SK-N-SH (cell line): ENCODE measurements at regions not wholly inside any gene's neighbourhood (a gene's known extent, or its start where the extent isn't known, plus 50 kb on each side); places are given as distances from the start of the nearest gene placed in this dataset.
"Not testable (repeated sequence)": the region's sequence is repeated elsewhere in the genome, so short reads cannot be mapped to it uniquely, and the experiment has no call there.

ENCODE experiments used
- CTCF ChIA-PET: fragments of 300-600, 350-600 bp; formaldehyde crosslinking; extraction: SDS; loops from one replicate; lab custom pipeline; 2021; lab: Yijun Ruan, JAX
- POLR2A ChIA-PET: fragments of 350-600 bp; sonication (Branson Sonifier 250); formaldehyde crosslinking; extraction: SDS; loops from one replicate; lab custom pipeline; 2020; ENCODE audit warnings: antibody characterized with exemption, inconsistent platforms; lab: Yijun Ruan, JAX
- DNase-seq: peaks from one replicate; pipeline ENCODE4 v3.0.0; 2012
- H2AFZ ChIP-seq: fragments of 200-600 bp; sonication (generic); 2 replicates; pipeline ENCODE4 v1.8.1; 2016; ENCODE audit warnings: antibody characterized with exemption, mild to moderate bottlenecking, low read depth
- H3F3A ChIP-seq: fragments of 200-600 bp; sonication (generic); replicated peaks from 2 replicates; pipeline ENCODE3; 2016; ENCODE audit warnings: antibody characterized with exemption, mild to moderate bottlenecking; ENCODE audit not compliant: insufficient read depth
- H3K27ac ChIP-seq, 2 experiments: fragments of 200-500 bp in 1 of 2; fragments of 200-600 bp in 1 of 2; sonication (Bioruptor generic) in 1 of 2; sonication (generic), shearing (Covaris generic) in 1 of 2; 2 replicates each; pipeline versions ENCODE4 v1.5.1 to v1.6.1; 2014 to 2016; ENCODE audit warnings: low read depth in 2 of 2, inconsistent platforms in 1 of 2, low read length in 1 of 2, mild to moderate bottlenecking in 1 of 2, mixed read lengths in 1 of 2
- H3K27me3 ChIP-seq: fragments of 200-600 bp; sonication (generic), shearing (Covaris generic); 2 replicates; pipeline ENCODE4 v1.6.1; 2016; ENCODE audit warnings: mixed run types; ENCODE audit not compliant: insufficient read depth
- H3K36me3 ChIP-seq, 2 experiments: fragments of 200-500 bp in 1 of 2; fragments of 200-600 bp in 1 of 2; sonication (Bioruptor generic) in 1 of 2; sonication (generic) in 1 of 2; replicated peaks in 1 of 2; 2 replicates each; pipeline versions ENCODE3 to v1.5.1; 2014 to 2016; ENCODE audit warnings: low read length in 1 of 2, mild to moderate bottlenecking in 1 of 2; ENCODE audit not compliant: insufficient read depth in 2 of 2, control insufficient read depth in 1 of 2
- H3K4me1 ChIP-seq, 2 experiments: fragments of 200-500 bp in 1 of 2; fragments of 200-600 bp in 1 of 2; sonication (Bioruptor generic) in 1 of 2; sonication (generic), shearing (Covaris generic) in 1 of 2; 2 replicates each; pipeline versions ENCODE4 v1.5.1 to v1.6.1; 2014 to 2016; ENCODE audit warnings: low read depth in 1 of 2, low read length in 1 of 2, mixed run types in 1 of 2; ENCODE audit not compliant: insufficient read depth in 2 of 2, control insufficient read depth in 1 of 2
- H3K4me2 ChIP-seq: fragments of 200-600 bp; sonication (generic), shearing (Covaris generic); 2 replicates; pipeline ENCODE4 v1.6.1; 2017; ENCODE audit warnings: mixed run types
- H3K4me3 ChIP-seq, 2 experiments: fragments of 200-500 bp in 1 of 2; fragments of 200-600 bp in 1 of 2; sonication (Bioruptor generic) in 1 of 2; sonication (generic), shearing (Covaris generic) in 1 of 2; 2 replicates each; pipeline versions ENCODE4 v1.5.1 to v1.8.1; 2014 to 2016; ENCODE audit warnings: low read depth in 2 of 2, inconsistent platforms in 1 of 2, low read length in 1 of 2, mild to moderate bottlenecking in 1 of 2, mixed read lengths in 1 of 2, moderate library complexity in 1 of 2
- H3K79me2 ChIP-seq: fragments of 200-600 bp; sonication (generic); 2 replicates; pipeline ENCODE4 v1.8.1; 2017; ENCODE audit warnings: mild to moderate bottlenecking; ENCODE audit not compliant: insufficient read depth
- H3K9ac ChIP-seq: fragments of 200-600 bp; sonication (generic); 2 replicates; pipeline ENCODE4 v1.6.1; 2017; ENCODE audit warnings: mixed run types
- H3K9me2 ChIP-seq: fragments of 200-600 bp; sonication (generic); 2 replicates; pipeline ENCODE4 v1.6.1; 2017; ENCODE audit warnings: mixed run types
- H3K9me3 ChIP-seq: fragments of 200-600 bp; sonication (generic); 2 replicates; pipeline ENCODE4 v1.6.1; 2017; ENCODE audit warnings: mixed run types, mild to moderate bottlenecking, moderate library complexity
- H4K20me1 ChIP-seq: fragments of 200-600 bp; sonication (generic); 2 replicates; pipeline ENCODE4 v1.6.1; 2017; ENCODE audit warnings: mild to moderate bottlenecking, mixed run types; ENCODE audit not compliant: insufficient read depth
- CHD2 ChIP-seq: fragments of 150-350 bp; IDR thresholded peaks from 2 replicates; pipeline ENCODE4 v1.6.1; 2018; ENCODE audit warnings: low read length; ENCODE audit not compliant: partially characterized antibody
- ELF1 ChIP-seq: IDR thresholded peaks from 2 replicates; pipeline ENCODE4 v1.4.0; 2012
- FOXJ3 ChIP-seq: sonication (generic); formaldehyde crosslinking; IDR thresholded peaks from 2 replicates; pipeline ENCODE4 v1.5.1; 2020; ENCODE audit warnings: mild to moderate bottlenecking, missing genetic modification reagents
- GABPA ChIP-seq: IDR thresholded peaks from 2 replicates; pipeline ENCODE4 v1.4.0; 2012; ENCODE audit warnings: low read depth, mild to moderate bottlenecking
- GATA2 ChIP-seq: sonication (generic); formaldehyde crosslinking; IDR thresholded peaks from 2 replicates; pipeline ENCODE4 v1.5.0; 2020; ENCODE audit warnings: mild to moderate bottlenecking, missing genetic modification reagents
- IRF3 ChIP-seq: fragments of 150-350 bp; IDR thresholded peaks from 2 replicates; pipeline ENCODE4 v1.6.1; 2016; ENCODE audit warnings: mild to moderate bottlenecking, low read depth, low read length
- MXI1 ChIP-seq: IDR thresholded peaks from 2 replicates; pipeline ENCODE4 v1.6.1; 2012; ENCODE audit warnings: mild to moderate bottlenecking, low read depth, low read length, improper control_type of control experiment
- NFIC ChIP-seq: IDR thresholded peaks from 2 replicates; pipeline ENCODE4 v1.4.0; 2012; ENCODE audit warnings: borderline replicate concordance
- NRF1 ChIP-seq: IDR thresholded peaks from 2 replicates; pipeline ENCODE4 v1.6.1; 2012; ENCODE audit warnings: low read depth, mild to moderate bottlenecking, low read length
- RAD21 ChIP-seq: IDR thresholded peaks from 2 replicates; pipeline ENCODE4 v1.6.1; 2012; ENCODE audit warnings: mild to moderate bottlenecking, low read length
- RCOR1 ChIP-seq: fragments of 150-350 bp; IDR thresholded peaks from 2 replicates; pipeline ENCODE4 v1.6.1; 2017; ENCODE audit warnings: antibody characterized with exemption, low read length
- RFX5 ChIP-seq: IDR thresholded peaks from 2 replicates; pipeline ENCODE4 v1.6.1; 2012; ENCODE audit warnings: mild to moderate bottlenecking, improper control_type of control experiment, low read length
- RXRA ChIP-seq: IDR thresholded peaks from 2 replicates; pipeline ENCODE4 v1.4.0; 2012; ENCODE audit warnings: low read depth, mild to moderate bottlenecking, borderline replicate concordance
- SMC3 ChIP-seq: IDR thresholded peaks from 2 replicates; pipeline ENCODE4 v1.6.1; 2012; ENCODE audit warnings: low read depth, low read length, improper control_type of control experiment
- WGBS: methylation state at CpG from one replicate; pipeline ENCODE4 v1.1.6; 2017; ENCODE audit warnings: low lambda C conversion rate; 5-methylcytosine and 5-hydroxymethylcytosine counted together

- CTCF ChIA-PET: interaction anchor here (0.6 to 1.4 kb wide), 2 partner anchors 25 to 26 kb away, joined by 3 read pairs; no protein-coding TSS in a partner anchor
- Histone ChIP-seq H3K9me2 (no peaks in the 10 kb centered on the region), H4K20me1 (no peaks in the 10 kb centered on the region), H3K79me2 (no peaks in the 10 kb centered on the region), H3K4me2 (no peak overlapping the region), H3K4me3 (no peak overlapping the region; a peak in 1 of 4 replicates), H3K9me3 (no peaks in the 10 kb centered on the region), H2AFZ (no peak overlapping the region), H3K27me3 (no peaks in the 10 kb centered on the region), H3F3A (no peaks in the 10 kb centered on the region), H3K9ac (no peak overlapping the region), H3K4me1 (no peaks in the 10 kb centered on the region), H3K27ac (no peak overlapping the region), H3K36me3 (no peaks in the 10 kb centered on the region)
- DNase-seq: no peak
- 0% methylated on average over 2 of the region's 2 CpGs for WGBS
- POLR2A ChIA-PET: no interaction called here
- TF ChIP-seq GATA2 (CRISPR knock-in tag) (no peak), NRF1 (no peak), CHD2 (no peak), NFIC (no peak), RXRA (no peak), ELF1 (no peak), MXI1 (no peak), IRF3 (no peak)
These were observed 105.7 kb upstream of the RPRM start for GRCh38 chr2:153584244-153584643.

GRCh38 chr2:153588408-153588807 lies 109.8 kb upstream of the RPRM start:
- Histone ChIP-seq H3K27ac (no peak overlapping the region), H3K9ac (no peak overlapping the region), H3F3A (no peaks in the 10 kb centered on the region), H4K20me1 (no peaks in the 10 kb centered on the region), H3K9me3 (no peaks in the 10 kb centered on the region), H2AFZ (no peak overlapping the region), H3K9me2 (no peaks in the 10 kb centered on the region), H3K4me2 (no peak overlapping the region), H3K36me3 (no peaks in the 10 kb centered on the region), H3K4me1 (no peaks in the 10 kb centered on the region), H3K4me3 (no peak overlapping the region), H3K27me3 (no peaks in the 10 kb centered on the region), H3K79me2 (no peaks in the 10 kb centered on the region)
- POLR2A ChIA-PET: no interaction called here
- DNase-seq: no peak
- CTCF ChIA-PET: no interaction called here
- no peak for TF ChIP-seq ELF1
- no peak for TF ChIP-seq RAD21

GRCh38 chr2:153589586-153589985 lies 111.0 kb upstream of the RPRM start:
- H3K4me2 ChIP-seq: no peak overlapping the region
- WGBS: 6% methylated on average over 3 of the region's 3 CpGs
- H3K4me1 ChIP-seq: no peaks in the 10 kb centered on the region
- no peak overlapping the region for H3K27ac ChIP-seq
- H3K9ac ChIP-seq: no peak overlapping the region
- H4K20me1 ChIP-seq: no peaks in the 10 kb centered on the region
- ChIA-PET CTCF (no interaction called here), POLR2A (no interaction called here)
- no peaks in the 10 kb centered on the region for H3K9me2 ChIP-seq
- H3K9me3 ChIP-seq: no peaks in the 10 kb centered on the region
- DNase-seq: no peak
- H3K4me3 ChIP-seq: no peak overlapping the region
- H3K27me3 ChIP-seq: no peaks in the 10 kb centered on the region
- no peaks in the 10 kb centered on the region for H3K36me3 ChIP-seq
- H3K79me2 ChIP-seq: no peaks in the 10 kb centered on the region
- no peak overlapping the region for H2AFZ ChIP-seq
- H3F3A ChIP-seq: no peaks in the 10 kb centered on the region
- TF ChIP-seq CHD2 (no peak), RAD21 (no peak), MXI1 (no peak), SMC3 (no peak), GATA2 (CRISPR knock-in tag) (no peak), RFX5 (no peak), FOXJ3 (CRISPR knock-in tag) (no peak), ELF1 (no peak), GABPA (no peak), RCOR1 (no peak)

GRCh38 chr2:153593086-153593485 lies 114.5 kb upstream of the RPRM start:
- 34% methylated on average over 2 of the region's 6 CpGs for WGBS
- H3K27me3 ChIP-seq, H3K27ac ChIP-seq, H3K4me3 ChIP-seq, H3K79me2 ChIP-seq, H3K4me1 ChIP-seq, H3K9me2 ChIP-seq, POLR2A ChIA-PET, H3K4me2 ChIP-seq, H3K9ac ChIP-seq, H3K36me3 ChIP-seq, H3F3A ChIP-seq, H3K9me3 ChIP-seq, DNase-seq, H2AFZ ChIP-seq, CTCF ChIA-PET, H4K20me1 ChIP-seq: not testable (repeated sequence)
